Lower lobe of right lung (tissue), 2 donors: ENCODE measurements at regions not wholly inside any gene's neighbourhood (a gene's known extent, or its start where the extent isn't known, plus 50 kb on each side); places are given as distances from the start of the nearest gene placed in this dataset.

ENCODE experiments used
- ATAC-seq, 2 donors: fragments of 200-7000 bp; cut with Tn5 transposase; one replicate each; pipeline ENCODE4 v1.9.1; 2020 to 2022; ENCODE audit warnings: mild to moderate bottlenecking in 2 of 2, moderate library complexity in 2 of 2
- DNase-seq: peaks from one replicate; pipeline ENCODE4 v3.0.0-alpha.2; 2020
- H3K27ac ChIP-seq: fragments of 200-600 bp; one replicate; pipeline ENCODE4 v1.8.0; 2022
- H3K27me3 ChIP-seq: fragments of 200-600 bp; one replicate; pipeline ENCODE4 v1.8.0; 2022; ENCODE audit warnings: low read depth
- H3K36me3 ChIP-seq: fragments of 200-600 bp; one replicate; pipeline ENCODE4 v1.8.0; 2022; ENCODE audit warnings: mild to moderate bottlenecking
- H3K4me1 ChIP-seq: fragments of 200-600 bp; one replicate; pipeline ENCODE4 v1.8.0; 2022
- H3K4me3 ChIP-seq: fragments of 200-600 bp; one replicate; pipeline ENCODE4 v1.8.0; 2022; ENCODE audit warnings: mild to moderate bottlenecking
- H3K9me3 ChIP-seq: fragments of 200-600 bp; one replicate; pipeline ENCODE4 v1.8.0; 2022
- CTCF ChIP-seq: fragments of 200-600 bp; IDR thresholded peaks from one replicate; pipeline ENCODE4 v1.8.0; 2022; ENCODE audit warnings: antibody characterized with exemption, mild to moderate bottlenecking
- intact Hi-C: fragments of 100-400 bp; cut with DNase I; formaldehyde crosslinking; loops from one replicate; pipeline ENCODE4 v1.11.0; 2022
- donor health status: DM: no; HTN: yes; CAD: no; lungs with severe emphysema.

- intact Hi-C loops: no loop called here
- H3K4me3 ChIP-seq: no peak overlapping the region
- no peak for TF ChIP-seq CTCF
- ATAC-seq: no peak
- peaks cover 7% of the 10 kb centered on the region for H3K4me1 ChIP-seq
- H3K36me3 ChIP-seq: no peaks in the 10 kb centered on the region
- no peaks in the 10 kb centered on the region for H3K9me3 ChIP-seq
- DNase-seq: no peak
- H3K27me3 ChIP-seq: no peaks in the 10 kb centered on the region
- H3K27ac ChIP-seq: no peak overlapping the region
Observed at GRCh38 chr2:215667585-215668377, 231.9 kb upstream of the FN1 start.

DNA sequence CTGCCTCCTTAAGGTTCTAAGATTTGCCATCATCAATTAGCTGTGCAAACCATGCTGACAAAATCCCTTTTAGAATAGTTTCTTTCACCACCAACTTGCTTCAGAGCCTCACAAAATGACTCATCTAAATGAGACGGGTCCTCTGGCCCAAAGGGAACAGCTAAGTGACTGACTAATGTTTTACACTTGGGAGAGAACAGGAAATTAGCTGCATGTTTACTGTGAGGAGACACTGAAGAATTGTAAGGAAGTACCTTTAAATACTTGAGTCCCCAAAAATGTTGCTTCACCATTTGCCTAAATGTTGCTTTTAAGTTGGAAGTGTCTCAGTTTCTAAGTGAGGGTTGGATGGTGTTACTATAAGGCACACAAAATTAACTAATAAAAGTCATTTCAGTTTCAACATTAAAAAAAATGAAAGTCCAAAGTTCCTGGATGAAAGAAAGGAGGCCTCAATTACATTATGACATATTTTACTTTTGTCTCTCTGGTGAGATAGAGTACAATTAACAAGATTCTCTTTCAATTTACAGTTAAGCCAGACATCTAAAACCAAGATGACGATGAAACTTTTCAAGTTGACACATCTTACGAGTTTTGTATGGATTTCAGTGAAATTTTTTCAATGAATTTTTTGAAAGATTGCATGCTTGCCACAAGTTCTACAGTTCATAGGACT is 229.1 kb upstream of the FN1 start:
- no peak for DNase-seq
- Histone ChIP-seq H3K27me3 (no peaks in the 10 kb centered on the region), H3K9me3 (no peaks in the 10 kb centered on the region), H3K36me3 (no peaks in the 10 kb centered on the region), H3K4me1 (peaks cover 7% of the 10 kb centered on the region), H3K4me3 (no peak overlapping the region), H3K27ac (no peak overlapping the region)
- intact Hi-C loops: no loop called here
- TF ChIP-seq CTCF: no peak
- ATAC-seq: peak; percentile 55 to 62

DNA sequence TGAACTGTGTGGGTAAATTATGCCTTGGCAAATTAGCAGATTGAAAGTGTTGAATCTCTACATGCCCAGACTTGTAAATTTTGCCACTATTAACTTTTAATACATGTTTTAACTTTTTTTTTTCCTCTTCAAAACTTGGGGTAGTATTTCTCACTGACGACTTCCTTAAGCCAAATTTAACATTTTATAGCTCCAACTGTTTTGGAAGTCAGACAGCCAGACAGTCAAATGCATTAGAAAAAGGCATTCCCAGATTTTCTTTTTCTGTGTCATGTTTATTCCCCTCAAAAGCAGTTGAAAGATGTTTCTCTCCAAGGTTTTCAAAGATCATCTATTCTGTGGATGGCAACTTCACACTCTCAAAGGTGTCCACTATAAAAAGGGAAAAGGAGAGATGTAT is 226.8 kb upstream of the FN1 start:
- Histone ChIP-seq H3K4me1 (peaks cover 7% of the 10 kb centered on the region), H3K27me3 (no peaks in the 10 kb centered on the region), H3K36me3 (no peaks in the 10 kb centered on the region), H3K27ac (no peak overlapping the region), H3K9me3 (no peaks in the 10 kb centered on the region), H3K4me3 (no peak overlapping the region)
- no peak for ATAC-seq
- intact Hi-C loops: no loop called here
- no peak for TF ChIP-seq CTCF
- no peak for DNase-seq

DNA sequence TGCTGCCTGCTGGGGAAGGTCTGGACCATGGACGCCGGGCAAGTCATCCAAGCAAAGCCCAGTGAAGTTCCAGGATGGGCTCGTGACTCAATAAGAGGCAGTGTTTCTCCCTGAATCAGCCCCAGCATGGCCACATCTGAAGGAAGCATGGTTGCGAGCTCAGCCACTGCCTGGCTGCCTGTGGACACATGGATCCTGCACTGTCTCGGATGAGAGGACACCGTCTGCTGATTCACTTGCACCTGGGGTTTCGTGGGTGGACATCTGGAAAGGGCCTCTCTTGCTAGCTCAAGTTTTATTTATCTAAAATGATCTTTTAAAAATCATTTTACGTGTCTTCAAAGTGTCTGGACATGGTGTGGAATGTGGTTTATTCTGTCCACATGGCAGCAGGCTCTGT is 224.8 kb upstream of the FN1 start:
- H3K9me3 ChIP-seq: no peaks in the 10 kb centered on the region
- H3K36me3 ChIP-seq: no peaks in the 10 kb centered on the region
- ATAC-seq: no peak
- no peaks in the 10 kb centered on the region for H3K27me3 ChIP-seq
- H3K4me1 ChIP-seq: peaks cover 7% of the 10 kb centered on the region
- H3K27ac ChIP-seq: no peak overlapping the region
- no peak overlapping the region for H3K4me3 ChIP-seq
- intact Hi-C loops: no loop called here
- DNase-seq: no peak
- TF ChIP-seq CTCF: no peak

GRCh38 chr2:215659650-215660049 is 223.8 kb upstream of the FN1 start:
- ATAC-seq (no peak), DNase-seq (no peak)
- intact Hi-C loops: no loop called here
- no peaks in the 10 kb centered on the region for H3K27me3 ChIP-seq
- no peak overlapping the region for H3K27ac ChIP-seq
- H3K4me3 ChIP-seq: no peak overlapping the region
- no peak for TF ChIP-seq CTCF
- no peaks in the 10 kb centered on the region for H3K9me3 ChIP-seq
- H3K36me3 ChIP-seq: no peaks in the 10 kb centered on the region
- H3K4me1 ChIP-seq: peaks cover under 1% of the 10 kb centered on the region
